GM12891 (cell line): ENCODE measurements at regions not wholly inside any gene's neighbourhood (a gene's known extent, or its start where the extent isn't known, plus 50 kb on each side); places are given as distances from the start of the nearest gene placed in this dataset.

Source experiments
- PAX5 ChIP-seq: IDR thresholded peaks from 2 replicates; pipeline ENCODE4 v1.6.1; 2011; ENCODE audit warnings: low read length, moderate library complexity, mild to moderate bottlenecking; ENCODE audit not compliant: insufficient read depth, severe bottlenecking
- POLR2A ChIP-seq: IDR thresholded peaks from 2 replicates; pipeline ENCODE4 v1.6.1; 2011; ENCODE audit warnings: low read depth, low read length, control low read depth
- POLR2AphosphoS5 ChIP-seq: IDR thresholded peaks from 2 replicates; pipeline ENCODE4 v1.6.1; 2011; ENCODE audit warnings: low read depth, low read length, control low read depth
- POU2F2 ChIP-seq: IDR thresholded peaks from 2 replicates; pipeline ENCODE4 v1.6.1; 2011; ENCODE audit warnings: low read depth, mild to moderate bottlenecking, control low read depth, low read length, moderate library complexity
- SPI1 ChIP-seq: IDR thresholded peaks from 2 replicates; pipeline ENCODE4 v1.6.1; 2011; ENCODE audit warnings: low read depth, low read length, control low read depth
- TAF1 ChIP-seq: IDR thresholded peaks from 2 replicates; pipeline ENCODE4 v1.6.1; 2011; ENCODE audit warnings: low read depth, low read length, control low read depth

GRCh38 chr1:204769997-204770396 lies 84.5 kb upstream of the LRRN2 start:
- TF ChIP-seq POLR2AphosphoS5 = no peak
- TF ChIP-seq POU2F2 = no peak
- no peak for TF ChIP-seq POLR2A
- no peak for TF ChIP-seq TAF1
- TF ChIP-seq PAX5 = no peak
- no peak for TF ChIP-seq SPI1
